GM21423 (cell line): ENCODE measurements at regions not wholly inside any gene's neighbourhood (a gene's known extent, or its start where the extent isn't known, plus 50 kb on each side); places are given as distances from the start of the nearest gene placed in this dataset.
"Not testable (repeated sequence)": the region's sequence is repeated elsewhere in the genome, so short reads cannot be mapped to it uniquely, and the experiment has no call there.

ENCODE experiments used
- ATAC-seq: cut with Tn5 transposase; IDR thresholded peaks from one replicate; pipeline ENCODE4 v1.9.1; 2021; ENCODE audit warnings: mild to moderate bottlenecking, moderate library complexity; ENCODE audit not compliant: unreplicated experiment

DNA sequence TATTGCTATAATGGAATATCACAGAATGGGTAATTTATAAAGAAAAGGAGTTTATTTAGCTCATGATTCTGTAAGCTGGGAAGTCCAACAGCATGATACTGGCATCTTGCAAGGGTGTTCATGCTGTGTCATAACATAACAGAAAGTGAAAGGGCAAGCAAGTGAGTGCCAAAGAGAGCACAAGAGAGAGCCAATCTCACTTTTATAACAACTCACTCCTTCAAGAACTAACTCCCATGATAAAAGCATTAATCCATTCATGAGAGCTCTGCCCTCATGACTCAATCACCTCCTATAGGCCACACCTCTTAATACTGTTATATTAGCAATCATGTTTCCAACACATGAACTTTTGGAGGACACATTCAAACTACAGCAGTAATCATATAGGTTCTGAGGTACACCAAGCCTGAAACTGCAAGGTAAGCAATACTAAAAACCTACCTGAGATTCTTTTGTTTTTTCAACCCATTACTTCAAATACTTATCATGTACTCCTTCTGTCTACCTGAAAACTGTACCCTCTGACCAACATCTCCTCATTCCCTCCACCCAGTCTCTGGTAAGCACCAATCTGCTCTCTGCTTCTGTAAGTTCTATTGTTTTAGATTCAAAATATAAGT is 219.7 kb downstream of the MTERF1 start:
- no peak for ATAC-seq

GRCh38 chr7:91661727-91662126 is 218.8 kb downstream of the MTERF1 start:
- ATAC-seq, result no peak

- no peak for ATAC-seq
These were observed 212.3 kb downstream of the MTERF1 start for GRCh38 chr7:91668217-91668616.

- no peak for ATAC-seq
These were observed 209.3 kb downstream of the MTERF1 start for GRCh38 chr7:91671245-91671644.

DNA sequence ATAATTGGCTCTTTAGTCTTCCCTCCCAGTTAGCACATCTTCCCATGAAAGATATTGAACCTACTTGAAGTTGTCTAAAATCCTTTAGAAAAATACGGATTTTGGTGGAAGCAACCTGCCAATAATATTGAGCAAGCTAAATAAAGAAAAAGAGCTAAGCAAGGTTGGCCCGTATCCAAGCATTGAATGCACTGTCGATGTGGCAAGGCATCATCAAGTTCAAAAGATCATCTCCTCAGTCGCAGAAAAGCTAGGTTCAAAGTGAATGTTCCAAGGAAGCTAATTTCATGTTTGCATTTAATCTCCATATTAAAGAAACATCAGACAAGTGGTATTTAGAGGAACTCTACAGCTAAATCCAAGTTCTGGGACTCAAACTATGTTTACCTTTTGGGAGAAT is 206.0 kb downstream of the MTERF1 start:
- no peak for ATAC-seq

GRCh38 chr7:91681718-91682117 is 198.8 kb downstream of the MTERF1 start:
- ATAC-seq, result no peak

DNA sequence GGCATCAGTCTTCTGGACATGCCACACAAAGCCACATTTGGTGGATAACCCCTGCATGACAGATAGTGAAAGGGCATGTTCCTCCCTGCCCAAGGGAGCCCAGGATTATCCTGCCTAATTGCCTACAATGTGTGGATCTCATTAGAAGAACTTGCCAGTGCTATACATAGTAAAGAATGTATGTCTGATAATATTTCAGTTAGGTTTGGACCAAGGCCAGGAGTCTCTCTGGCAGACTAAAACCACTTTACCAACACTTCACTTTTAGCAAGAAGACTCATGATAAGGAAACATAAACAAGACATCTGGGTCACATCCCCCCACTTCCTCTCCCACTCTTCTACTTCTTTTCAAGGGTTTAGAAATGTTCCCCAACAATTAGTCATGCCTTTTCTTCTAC is 196.7 kb downstream of the MTERF1 start:
- no peak for ATAC-seq

- ATAC-seq, result no peak
These were observed 195.0 kb downstream of the MTERF1 start for GRCh38 chr7:91685544-91685943.

- no peak for ATAC-seq
These were observed 189.9 kb downstream of the MTERF1 start for GRCh38 chr7:91690541-91691070.

DNA sequence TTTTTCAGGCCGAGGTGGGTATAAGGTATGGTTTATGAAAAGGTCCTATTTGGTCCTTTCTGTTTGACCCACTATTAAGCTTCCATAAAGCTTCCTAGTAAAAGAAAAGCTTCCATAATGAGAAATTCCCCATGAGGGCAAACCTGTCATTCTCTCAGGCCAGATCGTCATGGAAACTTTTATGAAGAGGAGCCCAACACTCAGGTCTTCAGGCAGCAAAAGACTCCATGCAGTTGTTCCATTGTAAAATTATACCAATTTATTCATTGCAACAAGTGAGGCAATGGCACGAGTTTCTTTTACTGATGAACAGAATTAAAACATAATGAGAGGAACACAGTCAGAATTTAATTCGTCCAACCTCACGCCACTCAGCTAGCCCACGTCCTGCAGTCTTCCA is 188.6 kb downstream of the MTERF1 start:
- ATAC-seq, result no peak

DNA sequence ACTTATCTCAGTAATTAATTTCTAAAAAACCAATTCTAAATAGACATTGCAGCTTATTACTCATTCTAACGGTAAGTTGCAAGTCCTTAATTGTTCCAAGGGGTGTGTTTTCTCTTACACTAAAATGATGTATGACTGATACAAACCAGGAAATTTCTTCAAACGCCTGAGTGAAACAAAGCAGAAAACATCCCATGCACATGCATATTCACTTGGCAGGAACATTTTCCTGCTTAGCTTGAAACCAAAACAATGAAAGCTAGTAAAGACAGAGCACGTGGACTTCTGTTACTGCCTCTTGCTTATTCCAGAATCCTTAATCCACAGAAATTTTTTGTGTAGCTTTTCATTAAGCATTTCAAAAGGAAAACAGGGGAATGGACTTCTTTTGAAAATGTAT is 187.7 kb downstream of the MTERF1 start:
- ATAC-seq, result no peak

- no peak for ATAC-seq
These were observed 186.1 kb downstream of the MTERF1 start for GRCh38 chr7:91694351-91694841.

GRCh38 chr7:91710881-91711280 is 169.6 kb downstream of the MTERF1 start:
- no peak for ATAC-seq

GRCh38 chr7:91713669-91714068 is 166.8 kb downstream of the MTERF1 start:
- no peak for ATAC-seq

DNA sequence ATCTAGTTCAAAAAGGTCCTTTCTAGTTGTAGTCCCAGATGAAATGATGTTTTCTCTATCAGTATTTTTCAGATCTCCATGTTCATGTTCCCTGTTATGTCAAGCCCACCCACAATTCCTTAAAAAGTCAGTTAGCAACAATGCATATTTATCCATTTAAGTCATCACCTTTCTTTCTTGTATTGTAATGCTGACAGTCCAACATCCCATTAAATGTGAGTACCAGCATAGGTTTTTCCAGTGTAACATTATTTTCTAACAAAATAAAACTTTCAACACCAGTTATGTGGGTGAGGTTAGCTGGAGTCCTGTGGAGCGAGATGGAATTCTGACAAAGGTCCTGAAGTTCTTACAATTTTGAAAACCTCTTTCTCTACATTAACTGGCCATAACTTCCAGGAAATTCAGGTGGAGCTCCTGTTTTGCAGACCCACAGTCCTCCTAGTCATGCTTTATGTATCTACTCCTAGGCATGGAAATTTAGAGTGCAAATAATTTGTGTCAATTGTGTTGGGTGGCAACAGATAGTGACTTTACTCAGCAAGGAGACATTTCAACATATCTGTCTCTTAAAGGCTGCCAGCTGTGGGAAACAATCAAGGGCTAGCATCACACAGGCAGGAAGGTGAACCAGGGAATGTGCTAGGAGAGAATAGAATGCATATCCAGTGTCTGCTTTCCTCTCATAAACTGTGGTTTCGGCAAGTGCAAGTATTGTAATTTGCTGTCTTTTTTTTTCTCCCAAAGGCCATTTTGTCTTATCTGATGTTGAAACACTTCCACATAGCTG is 162.6 kb downstream of the MTERF1 start:
- ATAC-seq, result no peak

DNA sequence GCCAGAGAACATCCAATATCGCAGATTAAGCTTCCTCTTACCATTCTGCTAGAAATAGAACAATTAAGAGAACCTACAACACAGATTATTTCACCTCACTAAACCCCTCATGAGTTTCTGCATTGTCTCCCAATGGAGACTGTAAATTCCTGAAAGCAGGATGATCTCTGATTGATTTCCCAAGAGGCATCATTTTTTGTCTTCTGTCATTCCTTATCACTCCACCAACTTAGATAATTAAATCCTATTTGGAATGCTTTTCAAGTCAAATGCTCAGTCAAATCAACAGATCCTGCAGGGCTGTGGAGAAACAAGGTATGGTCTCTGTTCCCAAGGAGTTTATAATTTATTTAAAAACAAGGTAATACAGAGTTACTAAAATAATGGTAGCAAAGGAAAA is 161.5 kb downstream of the MTERF1 start:
- no peak for ATAC-seq

GRCh38 chr7:91720260-91720937 is 160.1 kb downstream of the MTERF1 start:
- no peak for ATAC-seq

DNA sequence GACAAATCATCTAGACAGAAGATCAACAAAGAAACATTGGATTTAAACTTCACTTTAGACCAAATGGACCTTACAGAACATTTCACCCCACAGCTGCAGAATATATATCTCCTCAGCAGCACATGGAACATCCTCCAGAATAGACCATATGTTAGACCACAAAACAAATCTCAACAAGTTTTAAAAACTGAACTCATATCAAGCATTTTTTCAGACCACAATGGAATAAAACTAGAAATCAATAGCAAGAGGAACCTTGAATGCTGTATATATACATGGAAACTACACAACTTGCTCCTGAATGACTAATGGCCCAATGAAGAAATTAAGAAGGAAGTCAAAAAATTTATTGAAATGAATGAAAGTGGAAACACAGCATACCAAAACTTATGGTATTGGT is 157.7 kb downstream of the MTERF1 start:
- no peak for ATAC-seq

DNA sequence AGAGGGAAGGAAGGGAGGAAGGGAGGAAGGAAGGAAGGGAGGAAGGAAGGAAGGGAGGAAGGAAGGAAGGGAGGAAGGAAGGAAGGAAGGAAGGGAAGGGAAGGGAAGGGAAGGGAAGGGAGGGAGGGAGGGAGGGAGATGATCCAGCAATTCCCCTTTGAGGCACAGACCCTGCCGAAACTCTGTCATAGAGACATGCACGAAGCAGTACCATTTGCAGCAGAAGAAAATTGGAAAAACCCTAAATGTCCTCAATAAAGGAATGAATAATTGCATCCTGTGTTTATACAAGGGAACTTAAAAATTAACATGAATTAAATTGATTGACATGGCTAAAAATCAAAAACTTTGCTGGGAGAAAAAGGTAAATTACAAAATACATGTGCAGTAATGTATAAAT is 151.5 kb downstream of the MTERF1 start:
- not testable (repeated sequence) for ATAC-seq

- no peak for ATAC-seq
These were observed 148.5 kb downstream of the MTERF1 start for GRCh38 chr7:91731976-91732375.

DNA sequence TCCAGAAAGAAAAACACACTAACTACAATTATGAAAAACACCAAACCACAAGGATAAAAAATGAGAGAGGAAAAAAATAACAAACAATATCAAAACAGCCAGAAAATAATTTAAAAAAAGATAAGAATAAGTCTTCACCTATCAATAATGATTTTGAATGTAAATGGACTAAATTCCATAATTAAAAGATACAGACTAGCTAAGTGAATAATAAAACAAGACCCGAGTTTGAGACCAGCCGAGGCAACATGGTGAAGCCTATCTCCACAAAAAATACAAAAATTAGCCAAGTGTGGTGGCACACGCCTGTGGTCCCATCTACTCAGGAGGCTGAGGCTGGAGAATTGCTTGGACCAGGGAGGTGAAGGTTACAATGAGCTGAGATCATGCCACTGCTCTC is 131.1 kb downstream of the MTERF1 start:
- no peak for ATAC-seq

- ATAC-seq, result no peak
These were observed 130.4 kb downstream of the MTERF1 start for GRCh38 chr7:91750091-91750490.
